HCT116 (cell line): ENCODE measurements at regions not wholly inside any gene's neighbourhood (a gene's known extent, or its start where the extent isn't known, plus 50 kb on each side); places are given as distances from the start of the nearest gene placed in this dataset.

Source experiments
- CTCF ChIP-seq, 3 experiments: fragments of 200-600 bp in 1 of 3; sonication (generic) in 1 of 3; IDR thresholded peaks in 2 of 3; conservative IDR thresholded peaks in 1 of 3; 2 replicates each; pipeline ENCODE4 v1.5.1; 2012 to 2017; ENCODE audit warnings: low read depth in 2 of 3, low read length in 2 of 3, antibody characterized with exemption in 1 of 3, borderline replicate concordance in 1 of 3, control low read depth in 1 of 3, mild to moderate bottlenecking in 1 of 3, mixed read lengths in 1 of 3, mixed run types in 1 of 3, moderate library complexity in 1 of 3; ENCODE audit not compliant: insufficient read depth in 1 of 3
- EZH2 ChIP-seq: fragments of 200-600 bp; sonication (generic); IDR thresholded peaks from 2 replicates; pipeline ENCODE4 v1.6.1; 2017; ENCODE audit warnings: antibody characterized with exemption, mixed run types
- JUND ChIP-seq: IDR thresholded peaks from 2 replicates; pipeline ENCODE4 v1.6.1; 2012
- POLR2AphosphoS5 ChIP-seq: IDR thresholded peaks from 2 replicates; pipeline ENCODE4 v1.6.1; 2011; ENCODE audit warnings: mild to moderate bottlenecking, low read depth, low read length, moderate library complexity
- RAD21 ChIP-seq: IDR thresholded peaks from 2 replicates; pipeline ENCODE4 v1.6.1; 2012; ENCODE audit warnings: low read depth, mild to moderate bottlenecking
- REST ChIP-seq: IDR thresholded peaks from 2 replicates; pipeline ENCODE4 v1.6.1; 2012; ENCODE audit warnings: low read depth
- YY1 ChIP-seq: IDR thresholded peaks from 2 replicates; pipeline ENCODE4 v1.6.1; 2011; ENCODE audit warnings: low read length, low read depth, moderate library complexity, mild to moderate bottlenecking; ENCODE audit not compliant: insufficient replicate concordance; ENCODE audit errors: extremely low read depth
- ZFX ChIP-seq: fragments of 450-650 bp; IDR thresholded peaks from 2 replicates; pipeline ENCODE4 v1.6.1; 2017

GRCh38 chr2:18077231-18077630 is 198.8 kb downstream of the KCNS3 start:
- no peak for TF ChIP-seq CTCF (IDR thresholded peaks at IDR 0.05 in 2 of 3, conservative IDR thresholded peaks at IDR 0.05 in 1 of 3; ENCODE audit: borderline replicate concordance in 1 of 3, insufficient read depth in 1 of 3, low read depth in 2 of 3, low read length in 2 of 3)
- TF ChIP-seq ZFX = no peak
- no peak for TF ChIP-seq JUND
- no peak for TF ChIP-seq REST
- TF ChIP-seq POLR2AphosphoS5 = no peak
- TF ChIP-seq EZH2 = no peak
- TF ChIP-seq RAD21 = no peak
- TF ChIP-seq YY1 = no peak
